Loucy (cell line): ENCODE measurements at regions not wholly inside any gene's neighbourhood (a gene's known extent, or its start where the extent isn't known, plus 50 kb on each side); places are given as distances from the start of the nearest gene placed in this dataset.

Source experiments
- H2AFZ ChIP-seq: fragments of 200-600 bp; sonication (generic); 2 replicates; pipeline ENCODE4 v1.6.0; 2016; ENCODE audit warnings: antibody characterized with exemption, mild to moderate bottlenecking, low read length, moderate library complexity
- H3F3A ChIP-seq: fragments of 200-600 bp; 2 replicates; pipeline ENCODE4 v1.6.0; 2016; ENCODE audit warnings: antibody characterized with exemption, low read depth, mild to moderate bottlenecking
- H3K27me3 ChIP-seq: fragments of 200-600 bp; sonication (generic); 2 replicates; pipeline ENCODE4 v1.6.1; 2014; ENCODE audit warnings: low read length, mild to moderate bottlenecking; ENCODE audit not compliant: insufficient read depth, poor library complexity, severe bottlenecking
- H3K36me3 ChIP-seq: fragments of 200-600 bp; sonication (generic); 2 replicates; pipeline ENCODE4 v1.6.1; 2016; ENCODE audit warnings: low read length; ENCODE audit not compliant: insufficient read depth
- H3K4me1 ChIP-seq: fragments of 200-600 bp; sonication (generic); 2 replicates; pipeline ENCODE4 v1.5.1; 2014; ENCODE audit warnings: low read length, mild to moderate bottlenecking; ENCODE audit not compliant: insufficient read depth, poor library complexity, severe bottlenecking
- H3K4me2 ChIP-seq: fragments of 200-600 bp; sonication (generic); 2 replicates; pipeline ENCODE4 v1.6.0; 2014; ENCODE audit warnings: antibody characterized with exemption, low read length, low read depth, mild to moderate bottlenecking; ENCODE audit not compliant: poor library complexity, severe bottlenecking
- H3K4me3 ChIP-seq: fragments of 200-600 bp; sonication (generic); 2 replicates; pipeline ENCODE4 v1.5.1; 2014; ENCODE audit warnings: low read length, mild to moderate bottlenecking, mixed read lengths; ENCODE audit not compliant: poor library complexity, severe bottlenecking
- H3K79me2 ChIP-seq: fragments of 200-600 bp; sonication (generic); 2 replicates; pipeline ENCODE4 v1.6.1; 2014; ENCODE audit warnings: low read length; ENCODE audit not compliant: insufficient read depth
- H3K9ac ChIP-seq: fragments of 200-600 bp; sonication (generic); 2 replicates; pipeline ENCODE4 v1.6.0; 2014; ENCODE audit warnings: mild to moderate bottlenecking, low read depth, low read length, moderate library complexity; ENCODE audit not compliant: poor library complexity, severe bottlenecking
- H3K9me2 ChIP-seq: fragments of 200-600 bp; sonication (generic); replicated peaks from 2 replicates; pipeline ENCODE4 v1.6.1; 2016; ENCODE audit warnings: low read depth, low read length, mixed read lengths
- H3K9me3 ChIP-seq: fragments of 200-600 bp; sonication (generic); 2 replicates; pipeline ENCODE4 v1.6.1; 2014; ENCODE audit warnings: mild to moderate bottlenecking, antibody characterized with exemption, low read length, low read depth; ENCODE audit not compliant: insufficient read depth
- H4K20me1 ChIP-seq: fragments of 200-600 bp; sonication (generic); 2 replicates; pipeline ENCODE4 v1.6.0; 2014; ENCODE audit warnings: antibody characterized with exemption, low read length, mild to moderate bottlenecking; ENCODE audit not compliant: insufficient read depth, poor library complexity, severe bottlenecking
- CTCF ChIP-seq: fragments of 200-600 bp; sonication (generic); conservative IDR thresholded peaks from 2 replicates; pipeline ENCODE4 v1.5.1; 2014; ENCODE audit warnings: mild to moderate bottlenecking, antibody characterized with exemption, low read length
- EZH2phosphoT487 ChIP-seq: fragments of 200-600 bp; IDR thresholded peaks from 2 replicates; pipeline ENCODE4 v1.6.1; 2018; ENCODE audit warnings: antibody characterized with exemption, mild to moderate bottlenecking, moderate library complexity, borderline replicate concordance

- no peak for TF ChIP-seq EZH2phosphoT487
- no peak for TF ChIP-seq CTCF
- Histone ChIP-seq H3F3A (no peaks in the 10 kb centered on the region), H3K36me3 (no peaks in the 10 kb centered on the region), H3K4me3 (no peak overlapping the region), H3K9me2 (no peaks in the 10 kb centered on the region), H3K9ac (no peak overlapping the region), H2AFZ (no peak overlapping the region), H3K27me3 (no peaks in the 10 kb centered on the region), H3K79me2 (no peaks in the 10 kb centered on the region), H4K20me1 (no peaks in the 10 kb centered on the region), H3K4me2 (no peak overlapping the region), H3K9me3 (no peaks in the 10 kb centered on the region), H3K4me1 (no peaks in the 10 kb centered on the region)
Observed at GRCh38 chr1:199373139-199373538, 654.4 kb upstream of the NR5A2 start.

GRCh38 chr1:199377211-199377610 is 650.3 kb upstream of the NR5A2 start:
- no peaks in the 10 kb centered on the region for H3K9me3 ChIP-seq
- TF ChIP-seq CTCF, result no peak
- TF ChIP-seq EZH2phosphoT487, result no peak
- H3K9ac ChIP-seq, result no peak overlapping the region
- no peaks in the 10 kb centered on the region for H3K79me2 ChIP-seq
- no peak overlapping the region for H2AFZ ChIP-seq
- H3K27me3 ChIP-seq, result no peaks in the 10 kb centered on the region
- H4K20me1 ChIP-seq, result no peaks in the 10 kb centered on the region
- H3K4me1 ChIP-seq, result no peaks in the 10 kb centered on the region
- no peaks in the 10 kb centered on the region for H3K9me2 ChIP-seq
- H3F3A ChIP-seq, result no peaks in the 10 kb centered on the region
- no peak overlapping the region for H3K4me3 ChIP-seq
- H3K4me2 ChIP-seq, result no peak overlapping the region
- H3K36me3 ChIP-seq, result no peaks in the 10 kb centered on the region

- no peaks in the 10 kb centered on the region for H4K20me1 ChIP-seq
- H2AFZ ChIP-seq, result no peak overlapping the region
- no peak overlapping the region for H3K4me3 ChIP-seq
- H3K79me2 ChIP-seq, result no peaks in the 10 kb centered on the region
- H3K9me3 ChIP-seq, result no peaks in the 10 kb centered on the region
- H3F3A ChIP-seq, result no peaks in the 10 kb centered on the region
- no peaks in the 10 kb centered on the region for H3K27me3 ChIP-seq
- no peak for TF ChIP-seq CTCF
- TF ChIP-seq EZH2phosphoT487, result no peak
- H3K9ac ChIP-seq, result no peak overlapping the region
- H3K9me2 ChIP-seq, result no peaks in the 10 kb centered on the region
- no peaks in the 10 kb centered on the region for H3K4me1 ChIP-seq
- H3K36me3 ChIP-seq, result no peaks in the 10 kb centered on the region
- no peak overlapping the region for H3K4me2 ChIP-seq
Observed at GRCh38 chr1:199383793-199384192, 643.7 kb upstream of the NR5A2 start.
